ENCODE measurements at regions not wholly inside any gene's neighbourhood (a gene's known extent, or its start where the extent isn't known, plus 50 kb on each side); places are given as distances from the start of the nearest gene placed in this dataset.

GRCh38 chr12:91703491-91704283, 442.0 kb downstream of the BTG1 start:
- in situ Hi-C loops (cut with HindIII; ENCODE audit: low pct_unique_long_range_greater_than_20kb, low sequenced_read_pairs) (no loop called here), intact Hi-C loops (cut with micrococcal nuclease; ENCODE audit: unreplicated experiment) (no loop called here)
- Histone ChIP-seq H3K27ac (ENCODE audit: low read length) (no peak overlapping the region), H3K36me3 (ENCODE audit: control insufficient read depth, insufficient read depth, low read length) (no peaks in the 10 kb centered on the region), H3K4me3 (ENCODE audit: low read depth in 2 of 2, low read length in 2 of 2) (no peak overlapping the region), H3K27me3 (ENCODE audit: control insufficient read depth, insufficient read depth, low read length) (no peaks in the 10 kb centered on the region), H3K9me3 (ENCODE audit: control insufficient read depth, insufficient read depth, low read depth, low read length) (no peaks in the 10 kb centered on the region), H3K4me1 (ENCODE audit: control insufficient read depth, insufficient read depth, low read length) (no peaks in the 10 kb centered on the region)
- TF ChIP-seq TCF7L2 (IDR thresholded peaks at IDR 0.05; ENCODE audit: low read depth, low read length), result no peak
- TF ChIP-seq SIN3A (IDR thresholded peaks at IDR 0.05; ENCODE audit: borderline replicate concordance, insufficient read depth, low read depth, low read length), result no peak
- TF ChIP-seq POLR2AphosphoS5 (IDR thresholded peaks at IDR 0.05; ENCODE audit: low read depth, low read length), result no peak
- TF ChIP-seq REST (IDR thresholded peaks at IDR 0.05; ENCODE audit: insufficient read depth in 1 of 2, low read depth in 2 of 2, low read length in 1 of 2), result no peak
- TF ChIP-seq CTCF (IDR thresholded peaks at IDR 0.05), result no peak
- BruUV-seq (replicated peaks), result no TSS peak
- no peak for DNase-seq (ENCODE audit: low read depth, low spot score)
- POLR2A ChIA-PET, result no interaction called here
- no peak for ATAC-seq
- CTCF ChIA-PET, result no interaction called here

GRCh38 chr12:91702843-91703425, 442.7 kb downstream of the BTG1 start:
- H3K27ac ChIP-seq (ENCODE audit: low read length), result no peak overlapping the region
- no peaks in the 10 kb centered on the region for H3K27me3 ChIP-seq (ENCODE audit: control insufficient read depth, insufficient read depth, low read length)
- no peaks in the 10 kb centered on the region for H3K36me3 ChIP-seq (ENCODE audit: control insufficient read depth, insufficient read depth, low read length)
- POLR2A ChIA-PET, result interaction anchor here (0.7 kb wide), 1 partner anchor 42 kb away, joined by 6 read pairs; no protein-coding TSS in a partner anchor
- no peaks in the 10 kb centered on the region for H3K9me3 ChIP-seq (ENCODE audit: control insufficient read depth, insufficient read depth, low read depth, low read length)
- BruUV-seq (replicated peaks), result no TSS peak
- TF ChIP-seq REST (IDR thresholded peaks at IDR 0.05; ENCODE audit: insufficient read depth in 1 of 2, low read depth in 2 of 2, low read length in 1 of 2), result no peak
- no peak for TF ChIP-seq CTCF (IDR thresholded peaks at IDR 0.05)
- TF ChIP-seq TCF7L2 (IDR thresholded peaks at IDR 0.05; ENCODE audit: low read depth, low read length), result no peak
- TF ChIP-seq SIN3A (IDR thresholded peaks at IDR 0.05; ENCODE audit: borderline replicate concordance, insufficient read depth, low read depth, low read length), result no peak
- TF ChIP-seq POLR2AphosphoS5 (IDR thresholded peaks at IDR 0.05; ENCODE audit: low read depth, low read length), result no peak
- no peak overlapping the region for H3K4me3 ChIP-seq (ENCODE audit: low read depth in 2 of 2, low read length in 2 of 2)
- ATAC-seq (no peak), DNase-seq (ENCODE audit: low read depth, low spot score) (no peak)
- no peaks in the 10 kb centered on the region for H3K4me1 ChIP-seq (ENCODE audit: control insufficient read depth, insufficient read depth, low read length)
- CTCF ChIA-PET, result no interaction called here
- in situ Hi-C loops (cut with HindIII; ENCODE audit: low pct_unique_long_range_greater_than_20kb, low sequenced_read_pairs), result no loop called here
- intact Hi-C loops (cut with micrococcal nuclease; ENCODE audit: unreplicated experiment), result no loop called here
